ACHN (cell line): ENCODE measurements at regions not wholly inside any gene's neighbourhood (a gene's known extent, or its start where the extent isn't known, plus 50 kb on each side); places are given as distances from the start of the nearest gene placed in this dataset.
A peak's percentile ranks its signal among the peaks of the same experiment; 100 is the strongest.
"Not testable (repeated sequence)": the region's sequence is repeated elsewhere in the genome, so short reads cannot be mapped to it uniquely, and the experiment has no call there.

Source experiments
- DNase-seq: peaks from one replicate; pipeline ENCODE4 v3.0.0-alpha.2; 2015
- in situ Hi-C: cut with HindIII; loops from 2 replicates; pipeline ENCODE4 v1.10.0; 2017; ENCODE audit warnings: low sequenced_read_pairs, low pct_ligation_motif_present, low pct_unique_long_range_greater_than_20kb

DNA sequence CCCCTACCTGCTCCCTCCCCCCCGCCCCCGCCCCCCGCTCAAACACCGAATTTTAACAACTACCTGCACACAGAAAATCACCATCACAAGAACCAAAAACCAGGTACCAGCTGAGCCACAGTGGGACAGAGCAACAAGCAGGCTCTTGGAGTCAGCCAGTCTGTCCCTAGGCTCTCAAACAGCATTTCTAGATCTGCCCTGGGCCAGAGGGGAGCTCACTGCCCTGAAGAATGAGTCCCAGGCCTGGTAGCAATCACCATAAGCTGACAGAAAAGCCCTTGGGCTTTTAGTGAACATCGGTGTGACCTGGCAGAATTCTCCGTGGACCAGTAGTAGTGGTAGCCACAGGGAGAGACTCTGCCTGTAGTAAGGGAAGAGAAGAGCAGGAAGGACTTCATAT lies 58.3 kb downstream of the C11orf87 start:
- in situ Hi-C loops, result no loop called here
- no peak for DNase-seq

DNA sequence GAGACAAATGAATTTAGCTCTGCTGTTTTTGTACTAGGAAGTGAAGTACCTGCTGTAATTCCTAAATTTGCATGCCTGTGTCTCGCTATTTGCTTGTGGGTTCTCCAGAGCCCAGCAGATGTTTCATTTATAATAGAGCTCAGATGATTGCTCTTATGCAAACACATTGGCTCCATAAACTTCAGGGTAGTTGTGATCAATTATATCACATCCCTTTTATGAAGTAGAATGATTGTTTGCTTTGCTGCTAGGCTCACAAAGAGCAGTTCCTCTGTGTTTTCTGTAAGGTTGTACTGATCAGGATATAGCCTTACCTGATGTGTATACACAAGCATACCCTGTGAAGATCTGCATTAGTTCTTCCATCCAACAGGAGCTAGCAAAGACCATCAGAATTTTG lies 64.1 kb downstream of the C11orf87 start:
- DNase-seq, result no peak
- in situ Hi-C loops, result no loop called here

DNA sequence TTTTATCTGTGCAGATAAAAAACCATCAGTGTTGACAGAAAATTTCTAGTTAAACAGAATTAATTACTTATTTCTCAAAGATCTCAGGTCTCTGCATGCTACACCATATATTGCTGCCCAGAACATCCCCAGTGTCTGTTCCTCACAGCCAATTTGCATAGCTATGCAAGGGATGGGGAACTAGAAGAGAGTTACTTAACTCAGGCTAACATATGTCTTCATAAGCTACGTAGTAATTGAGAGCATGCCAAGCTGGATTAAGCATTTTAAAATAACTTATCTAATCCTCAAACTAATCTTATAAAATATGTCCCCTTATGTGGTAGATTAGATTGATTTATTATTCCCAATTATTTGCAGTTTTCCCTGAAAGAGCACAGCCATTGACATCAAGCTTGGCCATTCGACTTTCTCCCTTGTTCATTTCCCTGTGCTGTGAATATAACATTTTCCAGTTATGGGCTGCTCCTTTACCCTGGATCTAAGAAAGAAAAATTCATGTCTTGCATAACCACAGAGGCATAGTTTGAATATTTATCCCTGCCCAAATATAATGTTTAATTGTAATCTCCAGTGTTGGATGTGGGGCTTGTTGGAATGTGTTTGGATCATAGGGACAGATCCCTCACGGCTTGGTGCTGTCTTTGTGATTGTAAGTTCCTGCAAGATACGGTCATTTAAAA lies 69.1 kb downstream of the C11orf87 start:
- in situ Hi-C loops, result no loop called here
- no peak for DNase-seq

DNA sequence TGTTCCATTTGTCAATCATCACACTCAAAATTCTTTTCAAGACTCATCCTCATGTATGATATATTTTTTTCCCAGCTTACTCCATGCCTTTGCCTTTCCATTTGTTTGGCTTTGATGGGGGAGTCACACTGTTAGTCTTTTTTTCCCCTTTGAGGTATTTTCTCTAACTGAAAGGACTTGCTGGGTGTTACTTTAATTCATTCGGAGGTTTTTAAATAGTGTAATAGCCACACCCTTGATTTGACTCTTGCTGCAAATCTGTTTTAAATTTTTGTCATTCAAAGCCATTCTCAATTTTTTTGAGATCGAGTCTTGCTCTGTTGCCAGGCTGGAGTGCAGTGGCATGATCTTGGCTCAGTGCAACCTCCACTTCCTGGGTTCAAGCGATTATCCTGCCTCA lies 84.1 kb downstream of the C11orf87 start:
- in situ Hi-C loops, result no loop called here

DNA sequence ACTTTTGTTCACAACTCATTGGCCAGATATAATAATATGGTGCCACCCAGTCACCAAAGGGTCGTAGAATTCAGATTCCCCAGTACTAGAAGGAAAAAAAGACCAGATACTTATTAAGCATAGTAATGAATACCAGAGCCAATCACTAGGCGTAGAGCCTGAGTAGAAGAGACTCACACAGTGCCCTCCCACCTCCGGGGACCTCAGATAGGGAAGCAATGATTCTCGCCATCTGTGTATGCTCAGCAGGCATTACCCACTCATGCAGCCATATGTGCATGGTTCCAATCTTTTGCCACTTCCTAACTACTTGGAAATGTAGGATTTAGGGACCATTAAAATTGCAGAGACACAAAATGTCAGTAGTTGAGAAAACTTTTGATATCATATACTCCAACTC lies 85.3 kb downstream of the C11orf87 start:
- no peak for DNase-seq

More for the DNA sequence above, 84.1 kb downstream of the C11orf87 start:
- DNase-seq, result no peak

DNA sequence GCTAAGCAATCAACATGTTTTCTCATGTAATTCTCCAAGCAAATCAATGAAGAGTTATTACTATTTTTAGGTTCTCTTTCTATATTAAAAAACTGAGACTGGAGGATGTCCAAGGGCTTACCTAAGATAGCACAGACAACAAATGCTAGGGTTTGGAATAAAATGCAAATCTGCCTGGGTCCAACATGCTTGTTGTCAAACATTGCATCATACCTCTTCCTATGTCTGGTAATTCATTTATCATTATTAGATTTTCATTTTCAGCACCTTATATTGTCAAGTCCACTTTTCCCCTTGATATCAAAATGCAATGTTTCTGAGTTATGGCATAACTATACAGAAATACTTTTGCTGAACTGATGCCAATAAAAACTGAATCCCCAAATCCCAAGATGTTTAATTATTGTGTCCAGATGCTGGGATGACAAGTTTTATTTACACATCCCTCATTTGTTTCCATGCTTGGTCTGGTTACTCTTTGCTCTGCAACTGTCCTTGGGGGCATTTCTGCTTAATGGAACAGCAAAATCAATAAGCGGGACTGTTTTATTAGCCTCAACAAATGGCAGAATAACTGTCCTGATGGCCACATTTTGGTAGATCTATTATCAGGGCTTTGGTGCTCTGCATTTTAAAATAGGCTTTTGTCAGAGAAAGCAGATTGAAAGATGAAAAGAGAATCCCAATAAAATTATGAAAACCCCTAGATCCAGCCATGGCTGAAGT lies 86.0 kb downstream of the C11orf87 start:
- in situ Hi-C loops, result no loop called here
- no peak for DNase-seq

More for the DNA sequence above, 85.3 kb downstream of the C11orf87 start:
- in situ Hi-C loops, result no loop called here

DNA sequence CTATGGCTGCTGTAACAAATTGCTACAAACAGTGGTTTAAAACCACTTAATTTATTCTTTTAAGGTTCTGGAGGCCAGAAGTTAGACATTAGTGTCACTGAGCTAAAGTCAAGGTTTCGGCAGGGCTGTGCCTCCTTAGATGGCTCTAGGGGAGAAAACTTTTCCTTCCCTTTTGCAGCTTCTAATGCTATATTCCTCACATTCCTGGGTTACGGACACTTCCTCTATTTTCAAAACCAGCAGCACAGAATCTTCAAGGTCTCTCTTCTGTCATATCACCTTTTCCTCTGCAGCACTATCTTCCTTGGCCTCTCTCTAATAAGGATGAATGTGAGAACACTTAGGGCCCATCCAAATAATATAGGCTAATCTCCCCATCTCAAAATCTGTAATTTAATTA lies 87.0 kb downstream of the C11orf87 start:
- no peak for DNase-seq
- in situ Hi-C loops, result no loop called here

DNA sequence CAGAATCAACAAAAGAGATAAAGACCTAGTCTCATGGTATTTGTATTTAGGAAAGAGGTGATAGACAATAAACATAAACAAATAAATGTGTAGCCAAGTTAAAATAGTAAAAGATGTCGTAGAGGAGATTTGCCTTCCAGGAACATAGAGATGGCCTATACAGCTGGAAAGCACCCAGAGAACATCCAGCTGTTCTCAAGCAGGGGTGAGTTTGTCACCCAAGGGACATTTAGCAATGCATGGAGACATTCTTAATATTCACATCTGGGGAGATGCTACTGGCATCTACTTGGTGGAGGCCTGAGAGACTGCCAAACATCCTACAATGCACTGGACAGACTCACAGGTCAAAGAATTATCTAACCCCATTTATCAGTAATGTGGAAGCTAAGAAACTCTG lies 88.3 kb downstream of the C11orf87 start:
- in situ Hi-C loops, result no loop called here
- DNase-seq, result no peak

DNA sequence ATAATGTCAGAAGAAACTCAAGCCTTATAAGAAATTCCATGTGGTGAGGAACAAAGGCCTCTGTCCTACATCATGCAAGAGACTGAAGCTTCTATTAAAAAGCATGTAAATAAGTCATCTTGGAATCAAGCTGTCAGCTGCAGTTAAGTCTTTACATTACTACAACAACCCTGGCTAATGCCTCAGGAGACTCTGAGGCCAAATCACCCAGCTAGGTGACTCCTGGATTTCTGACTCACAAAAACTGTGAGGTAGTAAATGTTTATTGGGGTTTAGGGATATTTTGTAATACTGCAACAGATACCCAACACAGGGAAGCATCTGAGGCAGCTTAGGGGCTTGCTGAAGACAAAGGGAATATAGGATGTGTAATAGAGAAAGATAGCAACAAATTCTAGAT lies 89.6 kb downstream of the C11orf87 start:
- DNase-seq, result no peak
- in situ Hi-C loops, result no loop called here

DNA sequence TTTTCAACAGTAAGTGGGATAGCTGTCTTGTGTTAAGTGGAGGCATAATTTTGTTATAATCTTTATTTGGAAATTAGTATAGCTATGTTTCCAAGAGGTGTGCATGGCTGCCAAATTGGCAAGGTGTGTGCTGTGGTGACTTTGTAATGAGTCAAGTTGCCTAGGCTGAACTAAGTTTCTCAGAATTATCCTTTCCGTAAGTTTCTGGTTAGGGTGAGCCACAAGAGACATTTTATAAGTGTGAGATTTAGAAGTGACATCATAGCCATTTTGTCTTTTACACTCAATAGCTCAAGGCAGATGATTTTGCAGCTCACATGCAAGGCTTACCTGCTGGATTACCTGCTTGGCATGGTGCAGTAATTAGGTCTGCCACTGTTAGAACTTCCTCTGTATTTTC lies 90.3 kb downstream of the C11orf87 start:
- no peak for DNase-seq
- in situ Hi-C loops, result no loop called here

DNA sequence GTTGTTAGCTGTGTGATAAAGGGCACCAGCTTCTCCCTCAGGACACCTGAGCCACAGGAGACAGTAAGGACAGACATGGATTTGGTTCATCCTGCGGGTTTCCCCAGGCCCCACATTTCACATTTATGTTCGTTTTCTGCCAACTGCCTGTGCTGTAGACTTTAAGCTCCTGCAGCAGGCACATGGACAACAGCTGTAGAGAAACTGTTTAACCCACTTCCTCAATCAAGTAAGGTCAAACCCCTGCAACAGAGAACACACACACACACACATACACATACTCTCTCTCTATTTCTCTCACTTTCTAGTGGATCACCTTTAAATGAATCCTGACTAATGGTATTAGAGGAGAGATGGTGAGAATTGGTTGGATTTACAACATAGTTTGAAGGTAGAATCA lies 90.7 kb downstream of the C11orf87 start:
- in situ Hi-C loops, result no loop called here
- no peak for DNase-seq

DNA sequence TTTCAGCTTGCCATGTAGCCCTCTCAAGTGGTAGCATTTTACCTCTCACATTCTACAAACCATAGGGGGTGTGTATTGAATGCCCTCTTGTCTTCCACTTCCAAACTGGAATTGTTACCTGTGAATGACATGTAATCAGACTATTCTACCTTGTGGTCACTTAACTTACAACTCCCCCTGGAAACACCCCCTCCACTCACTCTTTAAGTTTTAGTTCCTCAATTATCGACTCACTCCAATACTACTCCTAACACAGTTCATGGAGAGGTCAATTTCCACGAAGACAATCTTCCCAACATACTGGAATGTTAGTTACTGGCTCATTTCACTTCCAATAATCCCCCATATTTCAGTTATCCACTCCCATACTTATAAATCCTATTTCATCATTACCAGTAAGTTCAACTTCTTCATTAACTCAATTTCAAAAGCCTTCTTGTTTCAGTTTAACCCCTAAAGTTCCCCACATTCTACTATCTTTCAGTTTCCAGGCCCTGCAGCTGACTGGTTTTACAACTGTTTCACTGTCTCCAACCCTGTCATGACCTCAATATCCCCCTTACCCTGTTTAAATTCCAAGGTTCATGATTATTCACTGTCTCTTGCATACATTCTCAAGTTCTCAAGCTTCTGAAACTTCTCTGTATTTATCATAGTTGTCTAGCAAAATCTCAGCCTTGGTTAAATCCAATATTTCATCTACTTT lies 92.5 kb downstream of the C11orf87 start:
- no peak for DNase-seq
- in situ Hi-C loops, result no loop called here

DNA sequence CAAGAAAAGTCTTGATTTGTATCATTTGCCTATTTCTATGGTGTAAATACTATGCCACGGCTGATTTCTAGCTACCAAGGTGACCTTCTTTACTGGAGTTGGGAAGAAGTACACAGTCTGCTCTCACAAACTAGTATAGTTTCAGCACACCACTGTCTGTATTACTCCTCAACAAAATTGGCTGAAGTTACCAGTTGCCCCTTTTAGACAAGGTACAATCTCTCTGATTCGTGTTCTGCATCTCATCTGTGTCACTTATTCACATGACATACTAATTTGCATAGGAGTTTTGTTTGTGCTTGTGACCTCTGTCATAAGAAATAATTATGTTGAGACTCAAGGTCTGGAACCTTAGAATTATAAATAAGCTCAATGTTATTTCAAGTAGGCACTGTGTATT lies 97.3 kb downstream of the C11orf87 start:
- in situ Hi-C loops, result no loop called here

DNA sequence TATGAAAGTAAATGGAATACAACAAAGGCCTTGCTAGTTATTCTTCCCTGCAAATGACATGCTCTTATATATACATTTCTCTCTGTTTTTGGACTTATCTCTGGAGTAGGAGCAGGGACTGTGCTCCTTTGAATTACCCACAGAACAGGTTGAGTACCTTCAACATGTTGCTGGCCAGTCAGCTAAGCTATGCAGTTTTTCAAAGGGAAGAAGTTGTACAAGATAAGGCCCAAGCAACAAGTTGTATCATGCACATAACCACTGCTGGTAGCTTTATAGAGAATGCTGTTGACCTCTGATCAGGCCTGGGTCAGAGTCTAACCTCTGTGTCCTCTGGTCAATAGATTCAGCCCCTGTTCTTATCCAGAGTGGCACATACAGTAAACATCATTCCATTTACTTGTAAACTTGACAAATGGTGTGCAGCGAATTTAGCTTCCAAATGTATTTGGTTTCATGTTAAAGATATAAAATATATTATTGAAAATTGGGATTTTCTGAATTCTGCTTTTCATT lies 99.6 kb downstream of the C11orf87 start:
- in situ Hi-C loops, result no loop called here

More for the DNA sequence above, 97.3 kb downstream of the C11orf87 start:
- DNase-seq, result no peak

DNA sequence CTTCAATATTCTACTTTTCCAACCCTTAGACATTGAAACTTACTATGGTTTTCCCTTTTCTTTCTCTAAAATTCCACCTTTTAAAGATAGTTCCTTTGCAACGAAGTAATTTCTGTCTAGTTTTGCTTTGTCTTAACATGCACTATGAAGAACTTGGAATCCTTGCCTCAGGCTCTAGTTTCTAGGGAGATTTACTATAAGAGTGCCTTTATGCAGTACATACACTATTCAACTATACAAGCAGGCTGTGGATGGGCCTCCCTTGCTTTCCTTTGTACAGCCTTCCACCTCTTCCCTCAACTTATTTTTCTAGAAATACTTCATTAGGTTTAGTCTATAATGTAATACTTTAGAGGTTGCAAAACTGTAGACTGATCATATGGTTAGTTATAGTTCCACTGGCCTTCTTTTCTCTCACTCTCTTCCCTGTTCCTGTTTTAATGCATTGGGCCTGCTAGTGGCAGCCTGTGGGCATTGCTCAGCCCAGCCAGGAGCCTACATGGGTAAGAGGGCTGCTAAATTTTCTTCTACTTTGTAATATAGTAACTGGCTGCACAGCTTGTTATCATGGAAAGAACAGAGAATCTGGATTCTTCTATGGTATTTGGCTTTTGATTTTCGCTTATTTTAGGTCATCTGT lies 100.2 kb downstream of the C11orf87 start:
- in situ Hi-C loops, result no loop called here
- DNase-seq, result no peak

More for the DNA sequence above, 99.6 kb downstream of the C11orf87 start:
- no peak for DNase-seq

DNA sequence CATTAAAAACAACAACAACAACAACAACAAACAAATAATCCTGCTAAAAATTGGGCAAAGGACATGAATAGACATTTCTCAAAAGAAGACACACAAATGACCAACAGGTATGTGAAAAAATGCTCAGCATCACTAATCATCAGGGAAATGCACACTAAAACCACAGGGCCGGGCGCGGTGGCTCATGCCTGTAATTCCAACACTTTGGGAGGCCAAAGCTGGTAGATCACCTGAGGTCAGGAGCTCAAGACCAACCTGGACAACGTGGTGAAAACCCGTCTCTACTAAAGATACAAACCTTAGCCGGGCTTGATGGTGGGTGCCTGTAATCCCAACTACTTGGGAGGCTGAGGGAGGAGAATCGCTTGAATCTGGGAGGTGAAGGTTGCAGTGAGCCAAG lies 103.6 kb downstream of the C11orf87 start:
- DNase-seq, in situ Hi-C loops: not testable (repeated sequence)

DNA sequence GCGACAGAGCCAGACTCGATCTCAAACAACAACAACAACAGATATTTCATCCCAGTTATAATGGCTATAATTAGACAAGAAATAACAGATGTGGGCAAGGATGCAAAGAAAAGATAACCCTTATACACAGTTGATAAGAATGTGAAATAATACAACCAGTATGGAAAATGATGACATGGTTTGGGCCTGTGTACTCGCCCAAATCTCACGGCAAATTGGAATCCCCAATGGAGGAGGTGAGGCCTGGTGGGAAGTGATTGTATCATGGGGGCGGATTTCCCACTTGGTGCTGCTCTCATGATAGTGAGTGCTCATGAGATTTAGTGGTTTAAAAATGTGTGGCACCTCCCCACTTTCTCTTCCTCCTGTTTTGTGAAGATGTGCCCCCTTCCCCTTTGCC lies 104.1 kb downstream of the C11orf87 start:
- in situ Hi-C loops, result no loop called here
- no peak for DNase-seq

DNA sequence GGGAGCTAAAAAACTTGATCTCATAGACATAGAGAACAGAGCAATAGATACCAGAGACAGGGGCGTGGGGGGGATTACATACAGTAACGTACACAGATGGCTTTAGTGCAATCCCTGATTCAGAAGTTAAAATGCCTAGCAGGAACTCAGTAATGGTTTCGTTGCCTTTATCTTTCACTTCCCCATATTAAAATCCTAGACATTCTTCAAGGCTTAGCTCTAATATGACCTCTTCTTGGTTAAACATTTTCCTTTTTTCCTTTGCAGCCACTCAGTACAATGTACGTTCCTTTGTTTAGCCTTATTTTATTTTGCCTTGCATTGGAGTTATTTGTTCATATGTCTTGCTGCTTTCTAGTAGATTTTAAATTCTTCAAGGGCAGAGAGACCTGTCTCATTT lies 104.9 kb downstream of the C11orf87 start:
- DNase-seq, result no peak
- in situ Hi-C loops, result no loop called here

DNA sequence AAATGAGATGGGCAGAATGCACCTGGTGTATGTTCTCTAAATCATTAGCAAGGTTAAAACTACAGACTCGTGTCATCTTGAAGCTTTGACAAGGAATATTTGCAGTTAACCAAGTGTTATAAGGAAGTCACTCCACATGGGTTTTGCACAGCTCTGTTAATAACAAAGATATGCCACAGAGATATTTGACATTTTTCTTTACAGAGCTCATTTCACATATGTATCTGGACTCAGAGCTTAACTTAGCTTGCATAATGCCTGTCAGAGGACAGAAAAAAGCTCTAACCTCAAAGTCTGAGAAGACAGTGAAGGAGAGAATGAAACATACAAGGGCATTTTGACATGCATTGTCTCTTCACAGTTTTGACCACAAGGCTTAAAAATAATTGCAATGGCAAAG lies 105.5 kb downstream of the C11orf87 start:
- DNase-seq, result peak; percentile 13
- in situ Hi-C loops, result no loop called here
